RKO (cell line): ENCODE measurements at regions not wholly inside any gene's neighbourhood (a gene's known extent, or its start where the extent isn't known, plus 50 kb on each side); places are given as distances from the start of the nearest gene placed in this dataset.
"Not testable (repeated sequence)": the region's sequence is repeated elsewhere in the genome, so short reads cannot be mapped to it uniquely, and the experiment has no call there.

Experiments used
- DNase-seq: peaks from one replicate; pipeline ENCODE4 v3.0.0-alpha.2; 2016; ENCODE audit warnings: low spot score

GRCh38 chr13:108077284-108077683, 138.1 kb downstream of the LIG4 start:
- DNase-seq: no peak

GRCh38 chr13:108074429-108074828, 140.9 kb downstream of the LIG4 start:
- DNase-seq: not testable (repeated sequence)

- no peak for DNase-seq
Observed at GRCh38 chr13:108070925-108071324, 144.4 kb downstream of the LIG4 start.

- DNase-seq: no peak
Observed at GRCh38 chr13:108070491-108070890, 144.8 kb downstream of the LIG4 start.

- DNase-seq: no peak
Observed at GRCh38 chr13:108069521-108070210, 145.7 kb downstream of the LIG4 start.

GRCh38 chr13:108064372-108064771, 151.0 kb downstream of the LIG4 start:
- not testable (repeated sequence) for DNase-seq

GRCh38 chr13:108060111-108060510, 155.2 kb downstream of the LIG4 start:
- DNase-seq: no peak

GRCh38 chr13:108056278-108056677, 159.1 kb downstream of the LIG4 start:
- no peak for DNase-seq

- DNase-seq: no peak
Observed at GRCh38 chr13:108049211-108049610, 166.1 kb downstream of the LIG4 start.

GRCh38 chr13:108044954-108045353, 170.4 kb downstream of the LIG4 start:
- DNase-seq: no peak

- not testable (repeated sequence) for DNase-seq
Observed at GRCh38 chr13:108042866-108043265, 172.5 kb downstream of the LIG4 start.

- no peak for DNase-seq
Observed at GRCh38 chr13:108037348-108037747, 178.0 kb downstream of the LIG4 start.

GRCh38 chr13:108036411-108036932, 178.9 kb downstream of the LIG4 start:
- no peak for DNase-seq

GRCh38 chr13:108034909-108035410, 180.4 kb downstream of the LIG4 start:
- DNase-seq: no peak

GRCh38 chr13:108033800-108034707, 181.3 kb downstream of the LIG4 start:
- DNase-seq: peak; percentile 3

GRCh38 chr13:108031865-108032264, 183.5 kb downstream of the LIG4 start:
- DNase-seq: no peak

GRCh38 chr13:108030769-108031168, 184.6 kb downstream of the LIG4 start:
- no peak for DNase-seq

GRCh38 chr13:108026680-108027410, 188.5 kb downstream of the LIG4 start:
- no peak for DNase-seq

GRCh38 chr13:108020027-108020426, 195.3 kb downstream of the LIG4 start:
- DNase-seq: no peak

- DNase-seq: no peak
Observed at GRCh38 chr13:108018371-108018870, 196.9 kb downstream of the LIG4 start.

- no peak for DNase-seq
Observed at GRCh38 chr13:108006619-108007018, 208.7 kb downstream of the LIG4 start.

- DNase-seq: no peak
Observed at GRCh38 chr13:108005231-108005630, 210.1 kb downstream of the LIG4 start.
